Activated T-cell treated with anti-CD3 and anti-CD28 coated beads, Interleukin-2, amount 50 U/mL, for 72 hours (primary cell): ENCODE measurements at regions not wholly inside any gene's neighbourhood (a gene's known extent, or its start where the extent isn't known, plus 50 kb on each side); places are given as distances from the start of the nearest gene placed in this dataset.
A peak's percentile ranks its signal among the peaks of the same experiment; 100 is the strongest.

ENCODE experiments used
- ATAC-seq, 2 donors: fragments of 150-1000 bp; cut with Tn5 transposase; replicated peaks in 1 of 2; 2 replicates each; pipeline ENCODE4 v1.10.0; 2021; ENCODE audit warnings: moderate library complexity in 2 of 2, mild to moderate bottlenecking in 1 of 2
- DNase-seq, 2 donors: peaks; one replicate each; pipeline ENCODE4 v3.0.0; 2021 to 2022; ENCODE audit warnings: mixed read lengths in 1 of 2
- H3K27ac Mint-ChIP-seq: one replicate; pipeline ENCODE4 v1.8.0; 2022; ENCODE audit warnings: mild to moderate bottlenecking, moderate library complexity, mixed read lengths
- H3K27me3 Mint-ChIP-seq: one replicate; pipeline ENCODE4 v1.8.0; 2022; ENCODE audit warnings: low read depth, mixed read lengths
- H3K36me3 Mint-ChIP-seq, 2 donors: one replicate each; pipeline ENCODE4 v1.8.0; 2022; ENCODE audit warnings: mixed read lengths in 2 of 2, mild to moderate bottlenecking in 1 of 2; ENCODE audit not compliant: insufficient read depth in 2 of 2
- H3K4me1 Mint-ChIP-seq: one replicate; pipeline ENCODE4 v1.8.0; 2022; ENCODE audit warnings: low read depth, mixed read lengths
- H3K4me3 Mint-ChIP-seq, 2 donors: one replicate each; pipeline ENCODE4 v1.8.0; 2022; ENCODE audit warnings: mild to moderate bottlenecking in 2 of 2, mixed read lengths in 2 of 2, moderate library complexity in 2 of 2
- H3K9me3 Mint-ChIP-seq, 2 donors: one replicate each; pipeline ENCODE4 v1.8.0; 2022; ENCODE audit warnings: mixed read lengths in 2 of 2

DNA sequence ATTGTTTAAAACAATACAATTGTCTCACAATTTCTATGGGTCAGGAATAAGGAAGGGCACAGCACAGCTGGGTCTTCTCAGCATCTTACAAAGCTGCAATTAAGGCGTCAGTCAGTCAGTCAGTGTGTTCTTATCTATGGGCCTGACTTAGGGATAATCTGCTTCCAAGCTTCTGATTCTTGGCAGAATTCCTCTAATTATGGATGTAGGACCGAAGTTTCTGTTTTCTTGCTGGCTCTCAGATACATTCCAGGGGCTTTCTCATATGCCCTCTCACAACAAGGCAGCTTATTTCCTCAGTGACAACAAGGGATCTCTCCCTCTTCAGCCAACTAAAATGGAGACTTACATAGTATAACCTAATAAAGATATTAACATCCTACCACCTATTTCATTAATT, 1925.3 kb upstream of the ACO1 start:
- DNase-seq: no peak
- Mint-ChIP-seq H3K27ac (no peak overlapping the region), H3K36me3 (no peaks in the 10 kb centered on the region)

DNA sequence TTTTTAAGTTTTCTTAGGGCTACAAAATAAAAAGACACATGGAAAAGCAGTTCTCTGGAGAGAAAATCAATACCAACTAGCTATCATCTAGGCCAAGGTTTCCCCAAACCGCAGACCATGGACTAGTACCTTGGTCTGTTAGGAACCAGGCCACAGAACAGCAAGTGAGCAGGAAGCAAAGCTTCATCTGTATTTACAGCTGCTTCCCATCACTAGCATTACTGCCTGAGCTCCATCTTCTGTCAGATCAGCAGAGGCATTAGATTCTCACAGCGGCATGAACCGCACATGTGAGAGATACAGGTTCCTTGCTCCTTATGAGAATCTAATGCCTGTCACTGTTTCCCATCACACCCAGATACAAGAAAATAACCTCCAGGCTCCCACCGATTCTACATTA, 1907.6 kb upstream of the ACO1 start:
- Mint-ChIP-seq H3K27ac (no peak overlapping the region), H3K27me3 (no peaks in the 10 kb centered on the region), H3K9me3 (peaks cover 0 to 3% of the 10 kb centered on the region in 2 donors), H3K4me1 (no peaks in the 10 kb centered on the region), H3K4me3 (no peak overlapping the region), H3K36me3 (no peaks in the 10 kb centered on the region)
- no peak for ATAC-seq
- DNase-seq: no peak

More for the DNA sequence above, 1925.3 kb upstream of the ACO1 start:
- Mint-ChIP-seq H3K27me3 (no peaks in the 10 kb centered on the region), H3K4me3 (no peak overlapping the region), H3K4me1 (no peaks in the 10 kb centered on the region), H3K9me3 (no peaks in the 10 kb centered on the region)
- ATAC-seq: no peak

- peaks cover 0 to 2% of the 10 kb centered on the region in 2 donors for H3K9me3 Mint-ChIP-seq
- no peak overlapping the region for H3K4me3 Mint-ChIP-seq
- H3K36me3 Mint-ChIP-seq: no peaks in the 10 kb centered on the region
- no peaks in the 10 kb centered on the region for H3K27me3 Mint-ChIP-seq
- H3K4me1 Mint-ChIP-seq: no peaks in the 10 kb centered on the region
- no peak for ATAC-seq
- H3K27ac Mint-ChIP-seq: no peak overlapping the region
- no peak for DNase-seq
These were observed 1905.8 kb upstream of the ACO1 start for GRCh38 chr9:30478684-30479083.

DNA sequence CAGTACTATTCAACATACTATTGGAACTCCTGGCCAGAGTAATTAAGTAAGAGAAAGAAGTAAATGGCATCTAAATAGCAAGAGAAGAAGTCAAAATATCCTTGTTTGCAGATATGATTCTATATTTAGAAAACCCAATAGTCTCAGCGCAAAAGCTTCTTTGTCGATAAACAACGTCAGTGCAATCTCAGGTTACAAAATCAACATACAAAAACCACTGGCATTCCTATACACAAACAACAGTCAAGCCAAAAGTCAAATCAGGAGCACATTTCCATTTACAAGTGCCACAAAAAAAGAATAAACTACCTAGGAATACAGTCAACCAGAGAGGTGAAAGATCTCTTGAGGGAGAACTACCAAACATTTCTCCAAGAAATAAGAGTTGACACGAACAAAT, 1901.9 kb upstream of the ACO1 start:
- Mint-ChIP-seq H3K4me3 (no peak overlapping the region), H3K4me1 (no peaks in the 10 kb centered on the region), H3K36me3 (no peaks in the 10 kb centered on the region), H3K9me3 (peaks cover 0 to 2% of the 10 kb centered on the region in 2 donors), H3K27ac (no peak overlapping the region), H3K27me3 (no peaks in the 10 kb centered on the region)
- no peak for DNase-seq
- no peak for ATAC-seq

GRCh38 chr9:30484690-30485089, 1899.8 kb upstream of the ACO1 start:
- Mint-ChIP-seq H3K4me1 (no peaks in the 10 kb centered on the region), H3K27ac (no peak overlapping the region), H3K9me3 (peaks cover 0 to 2% of the 10 kb centered on the region in 2 donors), H3K27me3 (no peaks in the 10 kb centered on the region), H3K36me3 (no peaks in the 10 kb centered on the region), H3K4me3 (no peak overlapping the region)
- ATAC-seq: no peak
- no peak for DNase-seq

DNA sequence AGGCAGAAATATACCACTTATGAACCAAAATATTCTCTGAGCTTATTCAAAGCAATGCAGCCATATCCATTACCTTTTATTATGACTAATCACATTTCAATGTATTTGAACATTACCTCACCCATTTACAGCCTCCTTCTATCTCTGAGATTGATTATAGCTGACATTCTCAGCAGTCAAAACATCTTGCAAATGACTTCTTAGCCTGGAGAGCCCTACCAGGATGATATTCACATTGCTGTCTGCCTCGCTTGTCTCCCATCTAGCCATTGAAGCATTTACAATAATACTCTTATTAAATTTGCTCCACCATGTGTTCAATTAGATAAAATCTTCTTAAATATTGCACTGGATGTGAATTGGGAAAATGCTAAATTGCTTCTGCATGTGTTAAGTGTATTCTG, 1879.9 kb upstream of the ACO1 start:
- Mint-ChIP-seq H3K4me1 (no peaks in the 10 kb centered on the region), H3K4me3 (no peak overlapping the region), H3K27ac (no peak overlapping the region), H3K9me3 (peaks cover 0 to 1% of the 10 kb centered on the region in 2 donors), H3K27me3 (no peaks in the 10 kb centered on the region), H3K36me3 (no peaks in the 10 kb centered on the region)
- DNase-seq (no peak), ATAC-seq (no peak)

DNA sequence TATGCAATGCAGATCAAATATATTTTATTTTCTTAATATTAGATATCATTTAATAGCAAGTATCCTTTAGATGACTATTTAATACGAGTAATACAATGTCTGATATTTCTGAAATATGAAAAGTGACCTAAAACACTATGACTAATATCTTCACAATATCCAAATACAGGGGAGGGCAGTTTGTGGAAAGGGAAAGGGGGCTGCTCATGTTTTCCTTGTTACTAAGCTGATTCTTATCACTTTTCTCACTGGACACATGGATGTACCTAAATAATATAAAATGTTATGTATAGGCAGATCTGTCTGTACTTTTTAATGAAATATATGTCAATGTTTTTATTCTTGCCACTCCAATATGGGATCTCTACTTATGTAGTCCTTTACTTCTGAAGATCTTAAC, 1879.1 kb upstream of the ACO1 start:
- no peak overlapping the region for H3K27ac Mint-ChIP-seq
- no peaks in the 10 kb centered on the region for H3K4me1 Mint-ChIP-seq
- H3K4me3 Mint-ChIP-seq: no peak overlapping the region
- no peaks in the 10 kb centered on the region for H3K27me3 Mint-ChIP-seq
- ATAC-seq: no peak
- H3K36me3 Mint-ChIP-seq: no peaks in the 10 kb centered on the region
- H3K9me3 Mint-ChIP-seq: peaks cover 0 to 1% of the 10 kb centered on the region in 2 donors
- DNase-seq: no peak

- no peak for ATAC-seq
- Mint-ChIP-seq H3K4me3 (no peak overlapping the region), H3K27me3 (no peaks in the 10 kb centered on the region)
These were observed 1877.7 kb upstream of the ACO1 start for GRCh38 chr9:30506749-30507148.

GRCh38 chr9:30507166-30507565, 1877.3 kb upstream of the ACO1 start:
- Mint-ChIP-seq H3K4me3 (no peak overlapping the region), H3K9me3 (peaks cover 0 to 1% of the 10 kb centered on the region in 2 donors), H3K36me3 (no peaks in the 10 kb centered on the region), H3K27me3 (no peaks in the 10 kb centered on the region), H3K4me1 (no peaks in the 10 kb centered on the region), H3K27ac (no peak overlapping the region)
- DNase-seq (no peak), ATAC-seq (no peak)

More at GRCh38 chr9:30506749-30507148, 1877.7 kb upstream of the ACO1 start:
- DNase-seq: no peak
- Mint-ChIP-seq H3K9me3 (peaks cover 0 to 1% of the 10 kb centered on the region in 2 donors), H3K36me3 (no peaks in the 10 kb centered on the region), H3K4me1 (no peaks in the 10 kb centered on the region), H3K27ac (no peak overlapping the region)

- no peak for ATAC-seq
- DNase-seq: no peak
- Mint-ChIP-seq H3K27me3 (no peaks in the 10 kb centered on the region), H3K9me3 (peaks cover 0 to 3% of the 10 kb centered on the region in 2 donors), H3K27ac (no peak overlapping the region), H3K4me3 (no peak overlapping the region), H3K4me1 (no peaks in the 10 kb centered on the region), H3K36me3 (no peaks in the 10 kb centered on the region)
These were observed 1872.8 kb upstream of the ACO1 start for GRCh38 chr9:30511666-30512065.

- Mint-ChIP-seq H3K27me3 (no peaks in the 10 kb centered on the region), H3K9me3 (no peaks in the 10 kb centered on the region), H3K27ac (no peak overlapping the region), H3K36me3 (no peaks in the 10 kb centered on the region), H3K4me1 (no peaks in the 10 kb centered on the region), H3K4me3 (no peak overlapping the region)
- ATAC-seq: peak in 1 of 2 donors; percentile 15
- no peak for DNase-seq
These were observed 1865.3 kb upstream of the ACO1 start for GRCh38 chr9:30519166-30519565.

GRCh38 chr9:30519756-30520155, 1864.7 kb upstream of the ACO1 start:
- DNase-seq: no peak
- H3K36me3 Mint-ChIP-seq: no peaks in the 10 kb centered on the region
- H3K9me3 Mint-ChIP-seq: no peaks in the 10 kb centered on the region
- H3K27me3 Mint-ChIP-seq: no peaks in the 10 kb centered on the region
- no peak overlapping the region for H3K27ac Mint-ChIP-seq
- no peaks in the 10 kb centered on the region for H3K4me1 Mint-ChIP-seq
- peak; percentile 37 to 75 for ATAC-seq
- H3K4me3 Mint-ChIP-seq: no peak overlapping the region

DNA sequence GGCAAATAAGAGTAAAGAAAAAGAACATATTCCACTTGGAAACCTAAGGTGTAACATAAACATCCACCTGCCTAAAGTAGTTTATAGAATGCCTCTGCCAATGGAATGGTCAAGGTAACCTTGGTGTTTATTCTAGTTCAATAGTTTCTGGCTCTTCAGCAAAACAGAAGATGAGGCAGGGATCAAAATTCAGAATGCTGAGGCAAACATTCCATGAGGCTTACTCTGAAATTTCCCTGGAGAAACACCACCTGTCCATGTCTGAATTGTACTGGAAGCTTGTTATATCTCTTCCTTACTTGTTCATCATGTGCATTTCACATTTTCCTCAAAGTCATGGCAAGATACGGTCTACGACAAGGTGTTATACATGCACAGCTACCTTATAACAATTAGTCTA, 1862.4 kb upstream of the ACO1 start:
- no peak for ATAC-seq
- Mint-ChIP-seq H3K27ac (no peak overlapping the region), H3K4me1 (no peaks in the 10 kb centered on the region), H3K9me3 (peaks cover 0 to under 1% of the 10 kb centered on the region in 2 donors), H3K4me3 (no peak overlapping the region), H3K36me3 (no peaks in the 10 kb centered on the region), H3K27me3 (no peaks in the 10 kb centered on the region)
- no peak for DNase-seq

- no peaks in the 10 kb centered on the region for H3K27me3 Mint-ChIP-seq
- ATAC-seq: no peak
These were observed 1862.0 kb upstream of the ACO1 start for GRCh38 chr9:30522486-30522885.

More at GRCh38 chr9:30522486-30522885, 1862.0 kb upstream of the ACO1 start:
- H3K36me3 Mint-ChIP-seq: no peaks in the 10 kb centered on the region
- DNase-seq: no peak
- H3K4me1 Mint-ChIP-seq: no peaks in the 10 kb centered on the region
- no peak overlapping the region for H3K4me3 Mint-ChIP-seq
- no peak overlapping the region for H3K27ac Mint-ChIP-seq
- peaks cover 0 to 2% of the 10 kb centered on the region in 2 donors for H3K9me3 Mint-ChIP-seq
